ENCODE measurements at regions not wholly inside any gene's neighbourhood (a gene's known extent, or its start where the extent isn't known, plus 50 kb on each side); places are given as distances from the start of the nearest gene placed in this dataset.

DNA sequence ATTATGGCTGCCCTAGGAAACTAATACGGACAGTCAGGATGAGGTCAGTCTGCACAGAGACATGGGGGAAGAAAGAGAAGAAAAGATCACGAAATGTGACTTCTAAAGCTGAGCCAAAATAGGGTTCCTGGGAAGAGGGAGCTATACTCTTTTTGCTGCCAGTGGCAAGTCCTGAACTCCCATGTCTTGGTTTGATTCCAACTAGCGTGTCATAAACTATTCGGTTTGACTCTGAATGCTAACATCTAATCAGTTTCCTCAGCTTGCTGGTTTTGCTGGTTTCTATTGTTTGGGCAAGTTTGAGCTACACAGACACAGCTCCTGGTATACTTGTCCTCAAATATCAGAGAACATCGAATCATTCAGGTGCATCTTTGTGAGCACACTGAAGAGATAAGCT, 80.5 kb upstream of the CYP1B1 start (continued):
- no peak for TF ChIP-seq PYGO2 (tag; IDR thresholded peaks at IDR 0.05)

DNA sequence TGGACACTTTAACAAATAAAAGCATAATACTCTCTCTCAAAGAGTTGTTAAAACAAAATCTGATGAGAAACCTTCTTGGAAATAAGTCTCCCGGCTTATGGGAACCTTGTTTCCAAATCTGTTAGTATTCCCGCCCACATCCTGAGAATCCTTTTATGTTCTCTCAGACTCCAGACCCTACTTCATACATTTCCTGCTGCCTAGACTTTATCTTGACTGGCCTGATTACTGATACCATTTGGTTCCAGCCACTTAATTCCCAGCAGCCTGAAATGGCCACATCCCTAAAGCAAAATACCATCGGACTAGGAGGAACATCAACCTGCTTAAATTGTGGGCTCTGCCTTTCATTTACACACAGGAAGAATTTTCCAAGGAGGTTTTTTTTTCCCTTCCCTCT, 79.1 kb upstream of the CYP1B1 start:
- Histone ChIP-seq H3K4me3 (no peak overlapping the region), H3K4me1 (replicated peaks in 1 of 2; ENCODE audit: control insufficient read depth in 2 of 2, insufficient read depth in 2 of 2, low read length in 2 of 2) (peaks cover 0 to 7% of the 10 kb centered on the region in 2 experiments; a peak in 3 of 5 replicates), H2AFZ (ENCODE audit: low read depth, low read length) (no peak overlapping the region), H3K9ac (ENCODE audit: insufficient read depth in 1 of 2, low read depth in 2 of 2, low read length in 2 of 2) (no peak overlapping the region), H3K9me1 (ENCODE audit: control insufficient read depth, insufficient read depth, low read length) (no peaks in the 10 kb centered on the region), H3K36me3 (ENCODE audit: control insufficient read depth, insufficient read depth, low read length) (no peaks in the 10 kb centered on the region), H3K79me2 (ENCODE audit: control insufficient read depth, insufficient read depth, low read length) (no peaks in the 10 kb centered on the region), H3K4me2 (ENCODE audit: insufficient read depth, low read length) (no peak overlapping the region), H4K20me1 (replicated peaks; ENCODE audit: control insufficient read depth, insufficient read depth, low read length) (no peaks in the 10 kb centered on the region), H3K9me3 (replicated peaks; ENCODE audit: control insufficient read depth, insufficient read depth, low read depth, low read length) (no peaks in the 10 kb centered on the region), H3K27me3 (ENCODE audit: control insufficient read depth in 2 of 2, insufficient read depth in 2 of 2, low read length in 2 of 2) (peaks cover 8 to 38% of the 10 kb centered on the region in 2 experiments; a peak in 3 of 5 replicates), H3K27ac (ENCODE audit: extremely low read depth, low read depth, low read length) (no peak overlapping the region)
- ATAC-seq (no peak), DNase-seq (ENCODE audit: extremely low read depth in 1 of 4, low spot score in 3 of 4) (no peak), FAIRE-seq (no peak)
- no TSS peak for BruUV-seq (replicated peaks)
- POLR2A ChIA-PET = no interaction called here
- in situ Hi-C loops (cut with MboI) = no loop called here
- CTCF ChIA-PET (ENCODE audit: low intra/inter-chr PET ratio) = no interaction called here
- TF ChIP-seq ESRRA (IDR thresholded peaks at IDR 0.05; ENCODE audit: borderline replicate concordance, low read depth) (no peak), SMAD1 (IDR thresholded peaks at IDR 0.05; ENCODE audit: low read depth, low read length, partially characterized antibody) (no peak), JUN (IDR thresholded peaks at IDR 0.05; ENCODE audit: borderline replicate concordance, low read depth, low read length) (no peak), JUN (CRISPR knock-in tag; IDR thresholded peaks at IDR 0.05; ENCODE audit: borderline replicate concordance) (no peak), HNRNPLL (IDR thresholded peaks at IDR 0.05; ENCODE audit: low read depth, low read length, poor library complexity, severe bottlenecking) (no peak), DDX20 (tag; IDR thresholded peaks at IDR 0.05; ENCODE audit: low read depth) (no peak), RBM39 (optimal IDR thresholded peaks at IDR 0.05; ENCODE audit: low read depth, low read length) (no peak), ZNF79 (CRISPR knock-in tag; IDR thresholded peaks at IDR 0.05; ENCODE audit: low read depth) (no peak), TRIM24 (IDR thresholded peaks at IDR 0.05) (no peak), SMAD3 (CRISPR knock-in tag; conservative IDR thresholded peaks at IDR 0.05) (no peak), TCF7L2 (IDR thresholded peaks at IDR 0.05; ENCODE audit: low read depth, low read length) (no peak), ZNF444 (CRISPR knock-in tag; IDR thresholded peaks at IDR 0.05) (no peak), JUNB (CRISPR knock-in tag; conservative IDR thresholded peaks at IDR 0.05) (no peak)
- TF ChIP-seq, protein P1, sequence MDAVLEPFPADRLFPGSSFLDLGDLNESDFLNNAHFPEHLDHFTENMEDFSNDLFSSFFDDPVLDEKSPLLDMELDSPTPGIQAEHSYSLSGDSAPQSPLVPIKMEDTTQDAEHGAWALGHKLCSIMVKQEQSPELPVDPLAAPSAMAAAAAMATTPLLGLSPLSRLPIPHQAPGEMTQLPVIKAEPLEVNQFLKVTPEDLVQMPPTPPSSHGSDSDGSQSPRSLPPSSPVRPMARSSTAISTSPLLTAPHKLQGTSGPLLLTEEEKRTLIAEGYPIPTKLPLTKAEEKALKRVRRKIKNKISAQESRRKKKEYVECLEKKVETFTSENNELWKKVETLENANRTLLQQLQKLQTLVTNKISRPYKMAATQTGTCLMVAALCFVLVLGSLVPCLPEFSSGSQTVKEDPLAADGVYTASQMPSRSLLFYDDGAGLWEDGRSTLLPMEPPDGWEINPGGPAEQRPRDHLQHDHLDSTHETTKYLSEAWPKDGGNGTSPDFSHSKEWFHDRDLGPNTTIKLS (IDR thresholded peaks at IDR 0.05; ENCODE audit: borderline replicate concordance, low read depth) = no peak
- TF ChIP-seq, protein P2, sequence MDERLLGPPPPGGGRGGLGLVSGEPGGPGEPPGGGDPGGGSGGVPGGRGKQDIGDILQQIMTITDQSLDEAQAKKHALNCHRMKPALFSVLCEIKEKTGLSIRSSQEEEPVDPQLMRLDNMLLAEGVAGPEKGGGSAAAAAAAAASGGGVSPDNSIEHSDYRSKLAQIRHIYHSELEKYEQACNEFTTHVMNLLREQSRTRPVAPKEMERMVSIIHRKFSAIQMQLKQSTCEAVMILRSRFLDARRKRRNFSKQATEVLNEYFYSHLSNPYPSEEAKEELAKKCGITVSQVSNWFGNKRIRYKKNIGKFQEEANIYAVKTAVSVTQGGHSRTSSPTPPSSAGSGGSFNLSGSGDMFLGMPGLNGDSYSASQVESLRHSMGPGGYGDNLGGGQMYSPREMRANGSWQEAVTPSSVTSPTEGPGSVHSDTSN (CRISPR knock-in tag; IDR thresholded peaks at IDR 0.05; ENCODE audit: low read depth) = no peak
- TF ChIP-seq, protein P2 (tag; conservative IDR thresholded peaks at IDR 0.05; ENCODE audit: low read depth) = no peak
- TF ChIP-seq, protein P3, sequence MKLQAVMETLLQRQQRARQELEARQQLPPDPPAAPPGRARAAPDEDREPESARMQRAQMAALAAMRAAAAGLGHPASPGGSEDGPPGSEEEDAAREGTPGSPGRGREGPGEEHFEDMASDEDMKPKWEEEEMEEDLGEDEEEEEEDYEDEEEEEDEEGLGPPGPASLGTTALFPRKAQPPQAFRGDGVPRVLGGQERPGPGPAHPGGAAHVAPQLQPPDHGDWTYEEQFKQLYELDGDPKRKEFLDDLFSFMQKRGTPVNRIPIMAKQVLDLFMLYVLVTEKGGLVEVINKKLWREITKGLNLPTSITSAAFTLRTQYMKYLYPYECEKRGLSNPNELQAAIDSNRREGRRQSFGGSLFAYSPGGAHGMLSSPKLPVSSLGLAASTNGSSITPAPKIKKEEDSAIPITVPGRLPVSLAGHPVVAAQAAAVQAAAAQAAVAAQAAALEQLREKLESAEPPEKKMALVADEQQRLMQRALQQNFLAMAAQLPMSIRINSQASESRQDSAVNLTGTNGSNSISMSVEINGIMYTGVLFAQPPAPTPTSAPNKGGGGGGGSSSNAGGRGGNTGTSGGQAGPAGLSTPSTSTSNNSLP (IDR thresholded peaks at IDR 0.05; ENCODE audit: borderline replicate concordance, low read depth, low read length) = no peak
- intact Hi-C loops (cut with micrococcal nuclease) = no loop called here
- 7% methylated on average over 3 of the region's 3 CpGs for WGBS (ENCODE audit: insufficient coverage, low coverage, missing lambda C conversion rate)

Data from K562 (cell line).